ENCODE measurements at regions not wholly inside any gene's neighbourhood (a gene's known extent, or its start where the extent isn't known, plus 50 kb on each side); places are given as distances from the start of the nearest gene placed in this dataset.

DNA sequence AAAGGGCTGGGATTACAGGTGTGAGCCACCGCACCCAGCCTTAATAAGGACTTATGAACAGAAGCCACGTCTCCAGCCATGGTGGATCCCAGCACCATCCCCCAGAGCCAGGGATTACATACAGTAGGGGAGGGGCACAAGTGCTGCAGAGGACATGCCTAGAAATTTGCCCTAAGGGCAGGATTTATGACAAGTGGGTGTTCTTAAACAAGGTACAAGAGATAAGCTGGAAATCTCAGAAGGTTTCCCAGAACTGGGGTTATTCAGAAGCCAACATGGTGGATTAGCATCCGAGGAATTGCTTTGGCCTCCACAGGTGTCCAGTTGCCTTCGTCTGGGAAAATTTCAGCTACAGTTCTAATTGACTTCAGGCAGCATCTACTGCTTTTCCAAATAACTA, 114.4 kb upstream of the EGLN3 start:
- ChIA-PET POLR2A (no interaction called here), CTCF (no interaction called here)
- intact Hi-C loops (cut with micrococcal nuclease) = no loop called here

DNA sequence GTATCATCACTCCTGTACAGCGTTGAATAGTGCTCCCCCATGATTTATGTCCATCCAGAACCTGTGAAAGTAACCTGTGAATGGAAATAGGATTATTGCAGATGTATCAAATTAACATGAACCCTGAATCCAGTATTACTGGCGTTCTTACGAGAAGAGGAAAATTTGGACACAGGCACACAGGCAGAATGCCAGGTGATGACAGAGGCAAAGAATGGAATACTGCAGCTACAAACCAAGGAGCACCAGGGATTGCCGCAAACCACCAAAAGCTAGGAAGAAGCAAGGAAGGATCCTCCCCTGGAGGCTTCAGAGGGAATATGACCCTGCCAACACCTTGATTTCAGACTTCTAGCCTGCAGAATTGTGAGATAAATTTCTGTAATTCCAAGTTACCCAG, 113.5 kb upstream of the EGLN3 start:
- Histone ChIP-seq H3K79me2 (ENCODE audit: insufficient read depth, low read length) (no peaks in the 10 kb centered on the region), H3K9me2 (ENCODE audit: insufficient read depth) (no peaks in the 10 kb centered on the region), H2AFZ (ENCODE audit: low read depth, low read length, poor library complexity, severe bottlenecking) (no peak overlapping the region), H3K36me3 (ENCODE audit: control insufficient read depth in 1 of 2, insufficient read depth in 2 of 2, low read length in 2 of 2) (no peaks in the 10 kb centered on the region), H3K4me1 (ENCODE audit: control insufficient read depth in 1 of 2, insufficient read depth in 2 of 2, low read length in 2 of 2) (peaks cover 8 to 29% of the 10 kb centered on the region in 2 experiments; a peak in 3 of 4 replicates), H4K20me1 (ENCODE audit: insufficient read depth) (no peaks in the 10 kb centered on the region), H3K27ac (ENCODE audit: low read depth, low read length) (no peak overlapping the region), H3K4me3 (replicated peaks in 1 of 2; ENCODE audit: low read depth in 1 of 2, low read length in 2 of 2) (no peak overlapping the region), H3K9me3 (ENCODE audit: control insufficient read depth in 1 of 2, insufficient read depth in 1 of 2, low read depth in 1 of 2, low read length in 2 of 2) (no peaks in the 10 kb centered on the region), H3K9ac (ENCODE audit: low read length) (no peak overlapping the region), H3K27me3 (ENCODE audit: insufficient read depth, low read length) (no peaks in the 10 kb centered on the region), H3K4me2 (ENCODE audit: low read length) (no peak overlapping the region)
- ChIA-PET RAD21 (ENCODE audit: low non-redundant PET in 1 of 2, low total read pairs in 2 of 2, uncharacterized antibody in 2 of 2, unreplicated experiment in 2 of 2) (no interaction called here), CTCF (no interaction called here), POLR2A (no interaction called here)
- no peak for ATAC-seq
- no peak for DNase-seq (ENCODE audit: low read depth, low spot score)
- BruUV-seq (replicated peaks) = no TSS peak
- intact Hi-C loops (cut with micrococcal nuclease) = no loop called here
- TF ChIP-seq POLR2A (IDR thresholded peaks at IDR 0.05; ENCODE audit: borderline replicate concordance, extremely low read depth, insufficient read depth, insufficient read length) (no peak), SIN3A (IDR thresholded peaks at IDR 0.05; ENCODE audit: low read depth) (no peak), SP1 (IDR thresholded peaks at IDR 0.05; ENCODE audit: low read depth) (no peak), POLR2AphosphoS5 (IDR thresholded peaks at IDR 0.05; ENCODE audit: low read depth, low read length) (no peak), FOSL1 (IDR thresholded peaks at IDR 0.05; ENCODE audit: low read depth) (no peak), RAD21 (IDR thresholded peaks at IDR 0.05; ENCODE audit: low read depth) (no peak), YY1 (IDR thresholded peaks at IDR 0.05; ENCODE audit: extremely low read depth, insufficient replicate concordance, low read depth, low read length) (no peak), SRF (IDR thresholded peaks at IDR 0.05; ENCODE audit: low read depth) (no peak), EGR1 (IDR thresholded peaks at IDR 0.05; ENCODE audit: low read depth) (no peak), CBX3 (IDR thresholded peaks at IDR 0.05; ENCODE audit: low read depth) (no peak), JUND (IDR thresholded peaks at IDR 0.05) (no peak), ZNF274 (IDR thresholded peaks at IDR 0.05; ENCODE audit: low read depth, low read length) (no peak), EZH2phosphoT487 (IDR thresholded peaks at IDR 0.05; ENCODE audit: borderline replicate concordance) (no peak)
- TF ChIP-seq, protein P1, sequence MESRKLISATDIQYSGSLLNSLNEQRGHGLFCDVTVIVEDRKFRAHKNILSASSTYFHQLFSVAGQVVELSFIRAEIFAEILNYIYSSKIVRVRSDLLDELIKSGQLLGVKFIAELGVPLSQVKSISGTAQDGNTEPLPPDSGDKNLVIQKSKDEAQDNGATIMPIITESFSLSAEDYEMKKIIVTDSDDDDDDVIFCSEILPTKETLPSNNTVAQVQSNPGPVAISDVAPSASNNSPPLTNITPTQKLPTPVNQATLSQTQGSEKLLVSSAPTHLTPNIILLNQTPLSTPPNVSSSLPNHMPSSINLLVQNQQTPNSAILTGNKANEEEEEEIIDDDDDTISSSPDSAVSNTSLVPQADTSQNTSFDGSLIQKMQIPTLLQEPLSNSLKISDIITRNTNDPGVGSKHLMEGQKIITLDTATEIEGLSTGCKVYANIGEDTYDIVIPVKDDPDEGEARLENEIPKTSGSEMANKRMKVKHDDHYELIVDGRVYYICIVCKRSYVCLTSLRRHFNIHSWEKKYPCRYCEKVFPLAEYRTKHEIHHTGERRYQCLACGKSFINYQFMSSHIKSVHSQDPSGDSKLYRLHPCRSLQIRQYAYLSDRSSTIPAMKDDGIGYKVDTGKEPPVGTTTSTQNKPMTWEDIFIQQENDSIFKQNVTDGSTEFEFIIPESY (IDR thresholded peaks at IDR 0.05; ENCODE audit: extremely low read depth, insufficient replicate concordance, low read length) = no peak
- TF ChIP-seq, protein P2, sequence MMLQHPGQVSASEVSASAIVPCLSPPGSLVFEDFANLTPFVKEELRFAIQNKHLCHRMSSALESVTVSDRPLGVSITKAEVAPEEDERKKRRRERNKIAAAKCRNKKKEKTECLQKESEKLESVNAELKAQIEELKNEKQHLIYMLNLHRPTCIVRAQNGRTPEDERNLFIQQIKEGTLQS (IDR thresholded peaks at IDR 0.05) = no peak

More for the DNA sequence above, 114.4 kb upstream of the EGLN3 start:
- ATAC-seq (no peak), DNase-seq (ENCODE audit: low read depth, low spot score) (no peak)
- no peaks in the 10 kb centered on the region for H3K9me3 ChIP-seq (ENCODE audit: control insufficient read depth in 1 of 2, insufficient read depth in 1 of 2, low read depth in 1 of 2, low read length in 2 of 2)
- H3K4me1 ChIP-seq (ENCODE audit: control insufficient read depth in 1 of 2, insufficient read depth in 2 of 2, low read length in 2 of 2) = peaks cover 3 to 20% of the 10 kb centered on the region in 2 experiments; a peak in 3 of 4 replicates
- no peak overlapping the region for H3K27ac ChIP-seq (ENCODE audit: low read depth, low read length)
- no peaks in the 10 kb centered on the region for H3K36me3 ChIP-seq (ENCODE audit: control insufficient read depth in 1 of 2, insufficient read depth in 2 of 2, low read length in 2 of 2)
- H2AFZ ChIP-seq (ENCODE audit: low read depth, low read length, poor library complexity, severe bottlenecking) = no peak overlapping the region
- H3K27me3 ChIP-seq (ENCODE audit: insufficient read depth, low read length) = no peaks in the 10 kb centered on the region
- RAD21 ChIA-PET (ENCODE audit: low non-redundant PET in 1 of 2, low total read pairs in 2 of 2, uncharacterized antibody in 2 of 2, unreplicated experiment in 2 of 2) = no interaction called here
- no peaks in the 10 kb centered on the region for H4K20me1 ChIP-seq (ENCODE audit: insufficient read depth)
- H3K4me2 ChIP-seq (ENCODE audit: low read length) = no peak overlapping the region
- no TSS peak for BruUV-seq (replicated peaks)
- H3K79me2 ChIP-seq (ENCODE audit: insufficient read depth, low read length) = no peaks in the 10 kb centered on the region
- H3K4me3 ChIP-seq (replicated peaks in 1 of 2; ENCODE audit: low read depth in 1 of 2, low read length in 2 of 2) = no peak overlapping the region
- H3K9me2 ChIP-seq (ENCODE audit: insufficient read depth) = no peaks in the 10 kb centered on the region
- H3K9ac ChIP-seq (ENCODE audit: low read length) = no peak overlapping the region
- TF ChIP-seq SP1 (IDR thresholded peaks at IDR 0.05; ENCODE audit: low read depth) (no peak), EGR1 (IDR thresholded peaks at IDR 0.05; ENCODE audit: low read depth) (no peak), JUND (IDR thresholded peaks at IDR 0.05) (no peak), CEBPB (IDR thresholded peaks at IDR 0.05; ENCODE audit: low read depth) (no peak)
- TF ChIP-seq, protein P1 (IDR thresholded peaks at IDR 0.05; ENCODE audit: extremely low read depth, insufficient replicate concordance, low read length) = no peak

All from HCT116 (cell line).